NCI-H2196 (cell line): ENCODE measurements at regions not wholly inside any gene's neighbourhood (a gene's known extent, or its start where the extent isn't known, plus 50 kb on each side); places are given as distances from the start of the nearest gene placed in this dataset.
"Not testable (repeated sequence)": the region's sequence is repeated elsewhere in the genome, so short reads cannot be mapped to it uniquely, and the experiment has no call there.

ENCODE experiments used
- DNase-seq: peaks from one replicate; lab custom pipeline; 2025; ENCODE audit not compliant: unreplicated experiment; lab: John Stamatoyannopoulos, UW

GRCh38 chr6:74731931-74732330 lies 473.9 kb downstream of the COL12A1 start:
- no peak for DNase-seq

- DNase-seq: no peak
Measured at GRCh38 chr6:74731204-74731603, 474.6 kb downstream of the COL12A1 start.

- no peak for DNase-seq
Measured at GRCh38 chr6:74720923-74721322, 484.9 kb downstream of the COL12A1 start.

GRCh38 chr6:74717591-74717990 lies 488.3 kb downstream of the COL12A1 start:
- no peak for DNase-seq

GRCh38 chr6:74715355-74716085 lies 490.3 kb downstream of the COL12A1 start:
- no peak for DNase-seq

- no peak for DNase-seq
Measured at GRCh38 chr6:74713941-74714340, 491.9 kb downstream of the COL12A1 start.

- no peak for DNase-seq
Measured at GRCh38 chr6:74705451-74705850, 500.4 kb downstream of the COL12A1 start.

- DNase-seq: not testable (repeated sequence)
Measured at GRCh38 chr6:74704540-74704939, 501.3 kb downstream of the COL12A1 start.

- DNase-seq: no peak
Measured at GRCh38 chr6:74690365-74690764, 515.5 kb downstream of the COL12A1 start.

- DNase-seq: no peak
Measured at GRCh38 chr6:74689601-74690000, 516.3 kb downstream of the COL12A1 start.

- DNase-seq: no peak
Measured at GRCh38 chr6:74677463-74677862, 528.4 kb downstream of the COL12A1 start.

GRCh38 chr6:74676906-74677305 lies 528.9 kb downstream of the COL12A1 start:
- no peak for DNase-seq

- DNase-seq: no peak
Measured at GRCh38 chr6:74674377-74674776, 531.5 kb downstream of the COL12A1 start.

GRCh38 chr6:74671558-74672025 lies 534.3 kb downstream of the COL12A1 start:
- no peak for DNase-seq

GRCh38 chr6:74658391-74658790 lies 547.5 kb downstream of the COL12A1 start:
- no peak for DNase-seq

- DNase-seq: no peak
Measured at GRCh38 chr6:74657931-74658330, 547.9 kb downstream of the COL12A1 start.

- no peak for DNase-seq
Measured at GRCh38 chr6:74657011-74657410, 548.8 kb downstream of the COL12A1 start.

GRCh38 chr6:74656453-74656852 lies 549.4 kb downstream of the COL12A1 start:
- DNase-seq: no peak

GRCh38 chr6:74654296-74654695 lies 551.6 kb downstream of the COL12A1 start:
- no peak for DNase-seq

- no peak for DNase-seq
Measured at GRCh38 chr6:74651948-74652842, 553.7 kb downstream of the COL12A1 start.

- DNase-seq: no peak
Measured at GRCh38 chr6:74650668-74651067, 555.2 kb downstream of the COL12A1 start.

GRCh38 chr6:74646461-74646860 lies 559.4 kb downstream of the COL12A1 start:
- no peak for DNase-seq
